ENCODE measurements at regions not wholly inside any gene's neighbourhood (a gene's known extent, or its start where the extent isn't known, plus 50 kb on each side); places are given as distances from the start of the nearest gene placed in this dataset.

DNA sequence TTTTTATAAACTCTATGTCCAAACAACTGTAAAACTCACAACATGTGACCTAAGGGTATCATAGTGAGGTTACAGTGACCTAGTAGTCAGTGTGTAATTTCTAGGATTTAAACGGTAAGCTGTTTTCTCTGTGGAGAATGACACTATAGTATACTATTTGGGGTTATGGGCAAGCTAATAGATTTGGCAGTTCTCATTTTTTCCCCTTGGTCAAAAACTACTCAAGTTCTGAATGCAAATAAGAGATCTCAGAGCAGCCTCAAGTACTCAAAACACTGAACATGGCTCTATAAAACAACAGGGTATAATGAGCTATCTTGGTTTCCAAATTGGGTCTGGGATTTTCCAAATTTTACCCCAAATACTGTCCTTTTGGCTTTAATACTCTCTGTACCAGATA is 88.5 kb upstream of the HMCN1 start:
- DNase-seq (ENCODE audit: insufficient read length, low spot score) = no peak
- no peak for FAIRE-seq
- TF ChIP-seq, protein P1, sequence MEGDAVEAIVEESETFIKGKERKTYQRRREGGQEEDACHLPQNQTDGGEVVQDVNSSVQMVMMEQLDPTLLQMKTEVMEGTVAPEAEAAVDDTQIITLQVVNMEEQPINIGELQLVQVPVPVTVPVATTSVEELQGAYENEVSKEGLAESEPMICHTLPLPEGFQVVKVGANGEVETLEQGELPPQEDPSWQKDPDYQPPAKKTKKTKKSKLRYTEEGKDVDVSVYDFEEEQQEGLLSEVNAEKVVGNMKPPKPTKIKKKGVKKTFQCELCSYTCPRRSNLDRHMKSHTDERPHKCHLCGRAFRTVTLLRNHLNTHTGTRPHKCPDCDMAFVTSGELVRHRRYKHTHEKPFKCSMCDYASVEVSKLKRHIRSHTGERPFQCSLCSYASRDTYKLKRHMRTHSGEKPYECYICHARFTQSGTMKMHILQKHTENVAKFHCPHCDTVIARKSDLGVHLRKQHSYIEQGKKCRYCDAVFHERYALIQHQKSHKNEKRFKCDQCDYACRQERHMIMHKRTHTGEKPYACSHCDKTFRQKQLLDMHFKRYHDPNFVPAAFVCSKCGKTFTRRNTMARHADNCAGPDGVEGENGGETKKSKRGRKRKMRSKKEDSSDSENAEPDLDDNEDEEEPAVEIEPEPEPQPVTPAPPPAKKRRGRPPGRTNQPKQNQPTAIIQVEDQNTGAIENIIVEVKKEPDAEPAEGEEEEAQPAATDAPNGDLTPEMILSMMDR (IDR thresholded peaks at IDR 0.05; ENCODE audit: insufficient read depth, missing control alignments) = no peak

DNA sequence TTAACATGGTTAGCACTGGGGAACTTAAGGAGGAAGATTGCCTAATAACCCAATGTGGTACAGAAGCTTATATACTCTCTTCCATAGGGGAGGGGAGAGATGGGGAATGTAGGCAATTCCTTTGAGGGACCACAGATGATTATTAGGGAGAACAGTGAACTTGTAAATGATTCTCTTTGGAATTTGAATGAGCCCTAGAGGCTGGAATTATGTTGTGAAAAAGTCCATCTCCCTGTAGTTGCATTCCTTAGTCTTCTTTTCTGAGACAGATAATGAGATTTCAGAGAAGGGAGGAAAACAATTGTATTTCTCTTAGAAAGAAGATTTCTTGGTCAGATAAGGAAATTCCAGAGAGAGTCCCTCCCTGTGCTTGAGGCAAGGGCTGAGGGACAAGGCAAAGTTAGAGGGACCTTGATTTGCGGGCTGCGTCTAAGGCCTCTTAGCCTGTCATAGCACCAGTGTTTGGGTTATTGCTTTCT is 89.0 kb upstream of the HMCN1 start:
- DNase-seq (ENCODE audit: insufficient read length, low spot score) (no peak), FAIRE-seq (no peak)
- TF ChIP-seq, protein P1 (IDR thresholded peaks at IDR 0.05; ENCODE audit: insufficient read depth, missing control alignments) = no peak

DNA sequence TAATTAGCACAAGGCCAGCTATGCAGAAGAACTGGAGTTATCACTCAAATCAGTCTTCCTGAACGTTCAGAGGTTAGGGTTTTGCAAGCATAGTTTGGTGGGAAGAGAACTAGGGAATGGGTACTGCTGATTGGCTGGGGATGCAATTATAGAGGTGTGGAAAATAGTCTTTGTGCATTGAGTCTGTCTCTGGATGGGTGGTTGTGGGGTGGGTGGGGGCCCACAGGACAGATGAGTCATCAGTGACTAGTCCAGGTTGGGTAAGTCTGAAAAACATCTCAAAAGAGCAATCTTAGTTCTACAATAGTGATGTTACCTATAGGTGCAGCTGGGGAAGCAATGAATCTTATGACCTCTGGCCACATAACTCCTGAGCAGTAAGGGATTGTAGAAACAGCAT is 89.7 kb upstream of the HMCN1 start:
- TF ChIP-seq, protein P1 (IDR thresholded peaks at IDR 0.05; ENCODE audit: insufficient read depth, missing control alignments) = no peak
- no peak for FAIRE-seq
- no peak for DNase-seq (ENCODE audit: insufficient read length, low spot score)

DNA sequence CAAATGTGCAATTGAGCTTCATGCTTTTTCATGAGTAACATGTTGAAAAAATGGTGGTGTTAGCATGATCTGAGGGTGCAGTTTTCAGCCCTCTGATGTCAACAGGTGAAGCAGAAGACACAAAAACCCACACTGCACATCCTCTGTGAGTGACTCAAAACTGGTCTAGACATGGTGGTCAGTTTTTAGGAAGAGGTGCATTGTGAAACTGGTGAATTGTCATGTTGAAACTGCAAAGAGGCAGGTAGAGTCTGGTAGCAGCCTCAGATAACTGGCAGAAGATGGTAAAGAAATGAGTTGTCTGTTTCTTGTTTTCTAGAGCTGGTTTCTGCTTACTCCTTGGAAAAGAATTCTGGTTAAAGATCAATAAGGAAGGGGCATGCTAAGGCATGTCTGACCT is 97.3 kb upstream of the HMCN1 start:
- FAIRE-seq (no peak), DNase-seq (ENCODE audit: insufficient read length, low spot score) (no peak)
- TF ChIP-seq, protein P1 (IDR thresholded peaks at IDR 0.05; ENCODE audit: insufficient read depth, missing control alignments) = no peak

DNA sequence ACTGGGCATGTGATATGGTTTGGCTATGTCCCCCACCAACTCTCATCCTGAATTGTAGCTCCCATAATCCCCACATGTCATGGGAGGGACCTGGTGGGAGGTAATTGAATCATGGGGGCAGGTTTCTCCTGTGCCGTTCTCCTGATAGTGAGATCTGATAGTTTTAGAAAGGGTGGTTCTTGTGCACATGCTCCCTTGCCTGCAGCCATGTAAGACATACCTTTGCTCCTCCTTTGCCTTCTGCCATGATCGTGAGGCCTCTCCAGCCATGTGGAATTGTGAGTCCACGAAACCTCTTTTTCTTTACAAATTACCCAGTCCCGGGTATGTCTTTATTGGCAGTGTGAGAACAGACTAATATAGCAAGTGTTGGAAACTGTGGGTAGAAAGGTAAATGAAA is 99.5 kb upstream of the HMCN1 start:
- TF ChIP-seq, protein P1 (IDR thresholded peaks at IDR 0.05; ENCODE audit: insufficient read depth, missing control alignments) = no peak
- FAIRE-seq = no peak

DNA sequence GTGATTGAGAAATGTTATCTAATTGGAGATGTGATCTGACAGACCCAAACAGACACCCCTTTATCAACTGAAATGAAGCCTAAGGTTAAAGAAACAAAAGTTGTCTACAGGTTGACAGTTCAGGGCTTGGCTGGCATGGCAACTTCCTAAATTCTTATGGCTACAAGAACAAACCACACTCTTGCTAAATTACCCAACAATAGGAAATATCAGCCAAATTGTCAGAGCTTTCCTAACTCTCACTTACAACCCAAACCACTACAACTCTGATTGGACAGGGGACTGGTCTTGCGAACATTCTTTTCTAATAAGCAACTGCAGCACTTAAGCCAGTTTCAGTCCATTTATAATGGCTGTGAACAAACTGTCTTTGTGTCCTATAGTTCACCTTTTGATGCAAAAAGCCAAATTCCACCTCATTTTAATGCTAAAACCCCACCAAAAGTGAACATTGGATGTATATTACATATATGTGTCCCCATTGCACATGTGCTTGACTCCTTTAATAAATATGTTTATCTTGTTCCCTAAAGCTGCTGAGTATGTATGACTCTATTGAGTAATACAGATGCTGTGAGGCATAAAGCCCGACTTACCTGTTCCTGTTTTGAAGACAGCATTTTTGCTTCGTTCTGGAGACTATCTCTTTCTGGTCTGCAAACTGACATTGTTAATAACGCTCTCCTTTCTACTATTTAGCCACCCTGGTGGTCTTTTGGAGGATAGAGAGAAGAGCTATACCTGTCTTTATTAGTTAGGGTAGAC is 101.3 kb upstream of the HMCN1 start:
- TF ChIP-seq, protein P1 (IDR thresholded peaks at IDR 0.05; ENCODE audit: insufficient read depth, missing control alignments) = no peak
- no peak for DNase-seq (ENCODE audit: insufficient read length, low spot score)
- no peak for FAIRE-seq

More for the DNA sequence above, 99.5 kb upstream of the HMCN1 start:
- DNase-seq (ENCODE audit: insufficient read length, low spot score) = no peak

DNA sequence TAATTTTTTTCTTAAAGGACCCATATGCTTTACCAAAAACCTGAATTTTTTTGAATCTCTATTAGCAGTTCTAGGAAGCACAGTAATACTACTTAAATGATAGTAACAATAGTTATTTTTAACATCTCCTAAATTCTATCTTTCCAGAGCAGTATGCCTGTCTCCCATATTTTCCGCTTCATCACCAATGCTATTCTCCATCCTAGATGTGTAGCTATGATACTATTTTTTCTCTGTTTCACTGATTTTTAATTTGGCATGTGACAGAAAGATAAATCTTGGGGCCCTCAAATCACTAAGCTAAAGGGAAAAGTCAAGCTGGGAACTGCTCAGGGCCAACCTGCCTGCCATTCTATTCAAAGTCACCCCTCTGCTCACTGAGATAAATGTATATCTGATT is 102.3 kb upstream of the HMCN1 start:
- TF ChIP-seq, protein P1 (IDR thresholded peaks at IDR 0.05; ENCODE audit: insufficient read depth, missing control alignments) = no peak
- DNase-seq (ENCODE audit: insufficient read length, low spot score) (no peak), FAIRE-seq (peak; percentile 29)

Measured in D721Med (cell line).